H1 (cell line): ENCODE measurements at regions not wholly inside any gene's neighbourhood (a gene's known extent, or its start where the extent isn't known, plus 50 kb on each side); places are given as distances from the start of the nearest gene placed in this dataset.

Experiments used
- TEAD4 ChIP-seq: IDR thresholded peaks from 2 replicates; pipeline ENCODE4 v1.6.1; 2012; ENCODE audit warnings: low read depth, low read length, inconsistent platforms, mixed read lengths
- TF ChIP-seq, protein P1 (sequence below): fragments of 300-600 bp; sonication (generic); IDR thresholded peaks from 2 replicates; pipeline ENCODE4 v1.7.1; 2012; ENCODE audit warnings: low read length, moderate library complexity, mild to moderate bottlenecking, inconsistent platforms; ENCODE audit not compliant: insufficient replicate concordance

DNA sequence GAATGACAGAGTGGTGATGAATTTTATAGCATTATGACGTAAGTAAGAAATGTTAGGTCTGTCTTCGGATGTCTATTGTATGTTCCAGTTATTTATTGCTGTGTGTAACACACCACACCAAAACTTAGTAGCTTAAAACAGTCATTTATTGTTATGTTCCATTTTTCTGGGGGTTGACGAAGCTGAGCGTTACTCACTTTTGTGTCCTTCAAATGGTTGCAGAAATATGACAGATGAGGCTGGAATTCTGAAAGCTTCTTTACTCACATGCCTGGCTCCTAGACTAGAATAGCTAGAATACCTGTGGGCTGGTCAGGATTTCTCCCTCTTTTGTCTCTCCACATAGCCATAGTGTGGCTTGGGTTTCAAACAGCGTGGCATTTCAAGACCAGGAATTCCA, 62.1 kb upstream of the S1PR1 start (continued):
- TF ChIP-seq, protein P1, sequence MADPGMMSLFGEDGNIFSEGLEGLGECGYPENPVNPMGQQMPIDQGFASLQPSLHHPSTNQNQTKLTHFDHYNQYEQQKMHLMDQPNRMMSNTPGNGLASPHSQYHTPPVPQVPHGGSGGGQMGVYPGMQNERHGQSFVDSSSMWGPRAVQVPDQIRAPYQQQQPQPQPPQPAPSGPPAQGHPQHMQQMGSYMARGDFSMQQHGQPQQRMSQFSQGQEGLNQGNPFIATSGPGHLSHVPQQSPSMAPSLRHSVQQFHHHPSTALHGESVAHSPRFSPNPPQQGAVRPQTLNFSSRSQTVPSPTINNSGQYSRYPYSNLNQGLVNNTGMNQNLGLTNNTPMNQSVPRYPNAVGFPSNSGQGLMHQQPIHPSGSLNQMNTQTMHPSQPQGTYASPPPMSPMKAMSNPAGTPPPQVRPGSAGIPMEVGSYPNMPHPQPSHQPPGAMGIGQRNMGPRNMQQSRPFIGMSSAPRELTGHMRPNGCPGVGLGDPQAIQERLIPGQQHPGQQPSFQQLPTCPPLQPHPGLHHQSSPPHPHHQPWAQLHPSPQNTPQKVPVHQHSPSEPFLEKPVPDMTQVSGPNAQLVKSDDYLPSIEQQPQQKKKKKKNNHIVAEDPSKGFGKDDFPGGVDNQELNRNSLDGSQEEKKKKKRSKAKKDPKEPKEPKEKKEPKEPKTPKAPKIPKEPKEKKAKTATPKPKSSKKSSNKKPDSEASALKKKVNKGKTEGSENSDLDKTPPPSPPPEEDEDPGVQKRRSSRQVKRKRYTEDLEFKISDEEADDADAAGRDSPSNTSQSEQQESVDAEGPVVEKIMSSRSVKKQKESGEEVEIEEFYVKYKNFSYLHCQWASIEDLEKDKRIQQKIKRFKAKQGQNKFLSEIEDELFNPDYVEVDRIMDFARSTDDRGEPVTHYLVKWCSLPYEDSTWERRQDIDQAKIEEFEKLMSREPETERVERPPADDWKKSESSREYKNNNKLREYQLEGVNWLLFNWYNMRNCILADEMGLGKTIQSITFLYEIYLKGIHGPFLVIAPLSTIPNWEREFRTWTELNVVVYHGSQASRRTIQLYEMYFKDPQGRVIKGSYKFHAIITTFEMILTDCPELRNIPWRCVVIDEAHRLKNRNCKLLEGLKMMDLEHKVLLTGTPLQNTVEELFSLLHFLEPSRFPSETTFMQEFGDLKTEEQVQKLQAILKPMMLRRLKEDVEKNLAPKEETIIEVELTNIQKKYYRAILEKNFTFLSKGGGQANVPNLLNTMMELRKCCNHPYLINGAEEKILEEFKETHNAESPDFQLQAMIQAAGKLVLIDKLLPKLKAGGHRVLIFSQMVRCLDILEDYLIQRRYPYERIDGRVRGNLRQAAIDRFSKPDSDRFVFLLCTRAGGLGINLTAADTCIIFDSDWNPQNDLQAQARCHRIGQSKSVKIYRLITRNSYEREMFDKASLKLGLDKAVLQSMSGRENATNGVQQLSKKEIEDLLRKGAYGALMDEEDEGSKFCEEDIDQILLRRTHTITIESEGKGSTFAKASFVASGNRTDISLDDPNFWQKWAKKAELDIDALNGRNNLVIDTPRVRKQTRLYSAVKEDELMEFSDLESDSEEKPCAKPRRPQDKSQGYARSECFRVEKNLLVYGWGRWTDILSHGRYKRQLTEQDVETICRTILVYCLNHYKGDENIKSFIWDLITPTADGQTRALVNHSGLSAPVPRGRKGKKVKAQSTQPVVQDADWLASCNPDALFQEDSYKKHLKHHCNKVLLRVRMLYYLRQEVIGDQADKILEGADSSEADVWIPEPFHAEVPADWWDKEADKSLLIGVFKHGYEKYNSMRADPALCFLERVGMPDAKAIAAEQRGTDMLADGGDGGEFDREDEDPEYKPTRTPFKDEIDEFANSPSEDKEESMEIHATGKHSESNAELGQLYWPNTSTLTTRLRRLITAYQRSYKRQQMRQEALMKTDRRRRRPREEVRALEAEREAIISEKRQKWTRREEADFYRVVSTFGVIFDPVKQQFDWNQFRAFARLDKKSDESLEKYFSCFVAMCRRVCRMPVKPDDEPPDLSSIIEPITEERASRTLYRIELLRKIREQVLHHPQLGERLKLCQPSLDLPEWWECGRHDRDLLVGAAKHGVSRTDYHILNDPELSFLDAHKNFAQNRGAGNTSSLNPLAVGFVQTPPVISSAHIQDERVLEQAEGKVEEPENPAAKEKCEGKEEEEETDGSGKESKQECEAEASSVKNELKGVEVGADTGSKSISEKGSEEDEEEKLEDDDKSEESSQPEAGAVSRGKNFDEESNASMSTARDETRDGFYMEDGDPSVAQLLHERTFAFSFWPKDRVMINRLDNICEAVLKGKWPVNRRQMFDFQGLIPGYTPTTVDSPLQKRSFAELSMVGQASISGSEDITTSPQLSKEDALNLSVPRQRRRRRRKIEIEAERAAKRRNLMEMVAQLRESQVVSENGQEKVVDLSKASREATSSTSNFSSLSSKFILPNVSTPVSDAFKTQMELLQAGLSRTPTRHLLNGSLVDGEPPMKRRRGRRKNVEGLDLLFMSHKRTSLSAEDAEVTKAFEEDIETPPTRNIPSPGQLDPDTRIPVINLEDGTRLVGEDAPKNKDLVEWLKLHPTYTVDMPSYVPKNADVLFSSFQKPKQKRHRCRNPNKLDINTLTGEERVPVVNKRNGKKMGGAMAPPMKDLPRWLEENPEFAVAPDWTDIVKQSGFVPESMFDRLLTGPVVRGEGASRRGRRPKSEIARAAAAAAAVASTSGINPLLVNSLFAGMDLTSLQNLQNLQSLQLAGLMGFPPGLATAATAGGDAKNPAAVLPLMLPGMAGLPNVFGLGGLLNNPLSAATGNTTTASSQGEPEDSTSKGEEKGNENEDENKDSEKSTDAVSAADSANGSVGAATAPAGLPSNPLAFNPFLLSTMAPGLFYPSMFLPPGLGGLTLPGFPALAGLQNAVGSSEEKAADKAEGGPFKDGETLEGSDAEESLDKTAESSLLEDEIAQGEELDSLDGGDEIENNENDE: no peak
- no peak; the same call in 1 of the 2 replicates for TF ChIP-seq TEAD4
- TF ChIP-seq, all 59 proteins: peak for 0
